HG03196 (cell line): ENCODE measurements at regions not wholly inside any gene's neighbourhood (a gene's known extent, or its start where the extent isn't known, plus 50 kb on each side); places are given as distances from the start of the nearest gene placed in this dataset.

Source experiments
- ATAC-seq: cut with Tn5 transposase; IDR thresholded peaks from one replicate; pipeline ENCODE4 v1.9.1; 2021; ENCODE audit not compliant: unreplicated experiment

DNA sequence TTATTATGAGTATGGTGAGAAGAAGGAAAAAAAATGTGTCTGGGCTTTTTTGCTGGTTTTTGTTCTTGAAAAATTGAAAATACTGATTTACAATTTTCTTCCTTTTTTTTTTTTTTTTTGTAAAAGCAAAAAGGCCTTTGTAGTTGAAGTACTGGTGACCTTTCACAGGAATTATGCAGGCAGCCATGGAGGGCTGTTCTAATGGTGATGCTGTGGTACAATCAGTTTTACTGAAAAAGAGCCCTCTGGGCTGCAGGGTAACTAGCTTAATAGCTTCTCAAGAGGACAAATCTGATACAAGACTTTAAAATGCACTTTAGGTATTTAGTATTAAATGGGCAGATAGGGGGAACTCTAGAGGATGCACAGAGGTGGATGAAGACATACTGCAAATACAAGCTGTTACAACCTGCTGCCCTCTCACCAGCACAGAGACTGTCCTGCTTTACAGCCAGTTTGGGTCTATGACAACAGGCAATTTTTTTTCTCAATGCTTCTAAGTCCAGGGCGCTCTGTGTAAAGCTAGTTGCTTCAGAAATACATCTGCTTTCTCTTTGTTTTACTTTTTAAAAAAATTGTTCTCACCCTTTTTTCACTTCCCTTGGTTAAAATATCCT, 61.6 kb upstream of the HS3ST5 start:
- no peak for ATAC-seq

DNA sequence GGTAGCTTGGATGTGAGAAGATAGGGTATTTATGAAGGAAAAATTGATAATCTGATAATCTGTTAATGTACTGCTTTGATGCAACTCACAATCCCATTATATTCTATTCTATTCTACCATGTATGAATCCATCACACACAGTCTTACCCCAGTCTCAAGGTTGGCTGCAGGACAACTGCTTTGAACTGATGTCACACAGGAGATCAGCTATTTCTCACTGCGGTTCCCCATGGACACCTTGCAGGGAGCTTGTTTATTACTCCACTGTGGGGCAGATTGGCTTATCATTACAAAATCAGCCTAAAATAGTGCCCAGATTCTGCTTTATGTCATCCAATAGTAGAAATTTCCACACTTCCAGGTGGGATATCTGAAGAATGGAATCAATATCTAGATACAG, 61.0 kb upstream of the HS3ST5 start:
- no peak for ATAC-seq

DNA sequence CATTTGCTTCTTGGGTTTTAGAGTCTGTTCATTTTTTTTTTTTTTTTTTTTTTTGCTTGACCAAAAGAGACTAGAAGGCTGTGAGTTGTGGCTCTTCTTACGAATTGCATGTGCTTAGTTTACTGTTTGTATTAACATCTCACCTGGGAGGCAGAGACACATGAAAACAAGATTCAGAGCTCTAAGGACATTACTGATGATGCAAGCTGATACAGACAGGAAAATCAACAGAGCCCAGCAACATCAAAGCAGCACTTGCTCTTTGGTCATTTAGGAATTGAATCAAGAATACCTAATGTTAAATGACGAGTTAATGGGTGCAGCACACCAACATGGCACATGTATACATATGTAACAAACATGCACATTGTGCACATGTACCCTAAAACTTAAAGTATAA, 55.7 kb upstream of the HS3ST5 start:
- no peak for ATAC-seq
